NCI-H1092 (cell line): ENCODE measurements at regions not wholly inside any gene's neighbourhood (a gene's known extent, or its start where the extent isn't known, plus 50 kb on each side); places are given as distances from the start of the nearest gene placed in this dataset.

Experiments used
- DNase-seq: peaks from one replicate; lab custom pipeline; 2025; lab: John Stamatoyannopoulos, UW

GRCh38 chr2:64402876-64403275, 51.1 kb upstream of the LGALSL start:
- DNase-seq, result no peak

GRCh38 chr2:64403426-64403825, 50.5 kb upstream of the LGALSL start:
- no peak for DNase-seq

- peak; percentile 79 for DNase-seq
Measured at GRCh38 chr2:64404002-64404731, 49.8 kb upstream of the LGALSL start.
